GM12878 (cell line): ENCODE measurements at regions not wholly inside any gene's neighbourhood (a gene's known extent, or its start where the extent isn't known, plus 50 kb on each side); places are given as distances from the start of the nearest gene placed in this dataset.

ENCODE experiments used
- ATAC-seq: fragments of 200-7000 bp; cut with Tn5 transposase; 3 replicates; pipeline ENCODE4 v1.9.1; 2020; ENCODE audit warnings: mild to moderate bottlenecking, moderate library complexity
- BruUV-seq: library from RNA; stranded (reverse); fragments of 400-500 nt; replicated peaks from 2 replicates; lab custom pipeline; 2021; lab: Mats Ljungman, UMichigan
- CTCF ChIA-PET: fragments of 300-600 bp; sonication (Branson Sonifier 250); formaldehyde crosslinking; extraction: SDS; loops from one replicate; lab custom pipeline; 2021; ENCODE audit warnings: inconsistent platforms; lab: Yijun Ruan, JAX
- POLR2A ChIA-PET: fragments of 350-600 bp; formaldehyde crosslinking; extraction: SDS; loops from one replicate; lab custom pipeline; 2021; ENCODE audit warnings: inconsistent platforms; lab: Charles Lee
- RAD21 ChIA-PET: fragments of 300-600 bp; sonication (Branson Sonifier 250); formaldehyde crosslinking; loops from one replicate; lab custom pipeline; 2023; ENCODE audit warnings: antibody characterized with exemption; ENCODE audit not compliant: unreplicated experiment; lab: Charles Lee
- SMC1A ChIA-PET: fragments of 300-600 bp; sonication (Branson Sonifier 250); formaldehyde crosslinking; loops from one replicate; lab custom pipeline; 2023; ENCODE audit not compliant: unreplicated experiment, uncharacterized antibody; lab: Charles Lee
- DNase-seq: peaks from one replicate; pipeline ENCODE4 v3.0.0-alpha.2; 2011; ENCODE audit warnings: low read depth, low spot score
- FAIRE-seq: peaks from 3 replicates; lab custom pipeline; 2011; peaks lifted over from hg19 to GRCh38; lab: Jason Lieb, UNC
- H2AFZ ChIP-seq: 2 replicates; pipeline ENCODE4 v1.6.0; 2011; ENCODE audit warnings: low read depth, low read length, control low read depth; ENCODE audit not compliant: control insufficient read depth
- H3K27ac ChIP-seq: 2 replicates; pipeline ENCODE4 v1.5.1; 2011; ENCODE audit warnings: control low read depth; ENCODE audit not compliant: control insufficient read depth, insufficient read depth
- H3K27me3 ChIP-seq, 2 experiments: replicated peaks in 1 of 2; 2 replicates each; pipeline versions ENCODE4 v1.6.0 to v1.6.1; 2011; ENCODE audit warnings: low read length in 1 of 2; ENCODE audit not compliant: control insufficient read depth in 2 of 2, insufficient read depth in 2 of 2
- H3K36me3 ChIP-seq, 2 experiments: 2 replicates each; pipeline ENCODE4 v1.5.1; 2011; ENCODE audit warnings: low read length in 1 of 2; ENCODE audit not compliant: control insufficient read depth in 2 of 2, insufficient read depth in 2 of 2
- H3K4me1 ChIP-seq: 2 replicates; pipeline ENCODE4 v1.6.1; 2011; ENCODE audit warnings: mild to moderate bottlenecking, low read length, moderate library complexity, mixed read lengths; ENCODE audit not compliant: control insufficient read depth, insufficient read depth
- H3K4me2 ChIP-seq: 2 replicates; pipeline ENCODE4 v1.6.0; 2011; ENCODE audit warnings: control low read depth; ENCODE audit not compliant: control insufficient read depth, insufficient read depth
- H3K4me3 ChIP-seq: fragments of 200-600 bp; sonication (generic); 2 replicates; pipeline ENCODE4 v1.5.1; 2016
- H3K79me2 ChIP-seq: 2 replicates; pipeline ENCODE4 v1.6.0; 2011; ENCODE audit warnings: low read length; ENCODE audit not compliant: control insufficient read depth, insufficient read depth
- H3K9ac ChIP-seq: 2 replicates; pipeline ENCODE4 v1.8.0; 2011; ENCODE audit warnings: low read length, control low read depth, mixed read lengths; ENCODE audit not compliant: control insufficient read depth, insufficient read depth
- H3K9me3 ChIP-seq: replicated peaks from 3 replicates; pipeline ENCODE4 v1.5.1; 2011; ENCODE audit warnings: mild to moderate bottlenecking, low read length; ENCODE audit not compliant: control insufficient read depth, insufficient read depth
- H4K20me1 ChIP-seq: 2 replicates; pipeline ENCODE4 v1.6.0; 2011; ENCODE audit not compliant: control insufficient read depth, insufficient read depth
- EED ChIP-seq: sonication (generic); IDR thresholded peaks from 2 replicates; pipeline ENCODE4 v1.6.1; 2016; ENCODE audit warnings: antibody characterized with exemption, low read depth
- ETV6 ChIP-seq, 2 experiments: fragments of 450-650 bp in 1 of 2; IDR thresholded peaks in 1 of 2; conservative IDR thresholded peaks in 1 of 2; 2 replicates each; pipeline ENCODE4 v1.6.1; 2014; ENCODE audit warnings: antibody characterized with exemption in 1 of 2, borderline replicate concordance in 1 of 2, low read depth in 1 of 2, mild to moderate bottlenecking in 1 of 2, moderate library complexity in 1 of 2
- HDAC2 ChIP-seq: fragments of 200-600 bp; sonication (generic); IDR thresholded peaks from 2 replicates; pipeline ENCODE4 v1.6.1; 2017
- RUNX3 ChIP-seq: IDR thresholded peaks from 2 replicates; pipeline ENCODE4 v1.6.1; 2012; ENCODE audit warnings: low read length, inconsistent platforms
- ZNF217 ChIP-seq: fragments of 450-650 bp; IDR thresholded peaks from 2 replicates; pipeline ENCODE4 v1.6.1; 2017; ENCODE audit warnings: antibody characterized with exemption, mild to moderate bottlenecking
- ZNF274 ChIP-seq: IDR thresholded peaks from one replicate; pipeline ENCODE4 v1.8.0; 2011; ENCODE audit not compliant: insufficient read length, insufficient read depth
- WGBS: methylation state at CpG from one replicate; pipeline ENCODE4 v1.1.6; 2016; ENCODE audit warnings: low lambda C conversion rate; ENCODE audit not compliant: insufficient replicate concordance, insufficient coverage; ENCODE audit errors: missing lambda C conversion rate; 5-methylcytosine and 5-hydroxymethylcytosine counted together
- in situ Hi-C: fragments of 300-500 bp; cut with MboI; formaldehyde crosslinking; loops from 9 replicates; pipeline ENCODE4 v1.14.3; 2018; ENCODE audit warnings: mixed read lengths
- intact Hi-C: fragments of 100-400 bp; cut with micrococcal nuclease; formaldehyde crosslinking; loops from one replicate; pipeline ENCODE4 v1.14.2; 2022; ENCODE audit not compliant: unreplicated experiment
- TF ChIP-seq, protein P1 (sequence below): IDR thresholded peaks from 2 replicates; pipeline ENCODE4 v1.6.1; 2012; ENCODE audit warnings: low read depth, low read length, improper control_type of control experiment
- TF ChIP-seq, protein P2 (sequence below): IDR thresholded peaks from 2 replicates; pipeline ENCODE4 v1.6.1; 2012; ENCODE audit warnings: improper control_type of control experiment, low read depth, low read length; ENCODE audit not compliant: insufficient replicate concordance
- TF ChIP-seq, protein P3 (sequence below): fragments of 450-650 bp; formaldehyde crosslinking; IDR thresholded peaks from 2 replicates; pipeline ENCODE4 v1.4.0; 2022; ENCODE audit warnings: mild to moderate bottlenecking, moderate library complexity

DNA sequence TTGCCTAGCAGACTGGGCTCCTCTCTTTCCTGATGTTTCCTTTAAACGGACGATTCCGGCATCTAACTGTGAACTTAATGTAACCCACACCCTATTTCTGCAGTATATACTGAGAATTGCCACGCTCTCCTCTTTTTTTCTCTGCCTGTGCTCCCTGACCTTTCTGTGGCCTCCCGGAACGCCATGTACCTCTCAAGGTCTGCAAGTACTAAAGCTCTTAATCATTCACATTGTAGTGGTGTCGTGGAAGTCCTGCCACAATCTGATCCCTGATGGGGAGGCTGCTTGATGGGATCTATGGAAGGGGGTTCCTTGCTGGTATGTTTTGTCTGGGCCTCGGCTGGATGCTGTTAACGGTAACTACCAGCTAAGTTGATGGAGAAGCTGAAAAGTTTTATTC is 302.9 kb upstream of the EPHA5 start (continued):
- TF ChIP-seq, protein P1, sequence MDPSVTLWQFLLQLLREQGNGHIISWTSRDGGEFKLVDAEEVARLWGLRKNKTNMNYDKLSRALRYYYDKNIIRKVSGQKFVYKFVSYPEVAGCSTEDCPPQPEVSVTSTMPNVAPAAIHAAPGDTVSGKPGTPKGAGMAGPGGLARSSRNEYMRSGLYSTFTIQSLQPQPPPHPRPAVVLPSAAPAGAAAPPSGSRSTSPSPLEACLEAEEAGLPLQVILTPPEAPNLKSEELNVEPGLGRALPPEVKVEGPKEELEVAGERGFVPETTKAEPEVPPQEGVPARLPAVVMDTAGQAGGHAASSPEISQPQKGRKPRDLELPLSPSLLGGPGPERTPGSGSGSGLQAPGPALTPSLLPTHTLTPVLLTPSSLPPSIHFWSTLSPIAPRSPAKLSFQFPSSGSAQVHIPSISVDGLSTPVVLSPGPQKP: no peak
- TF ChIP-seq, protein P2, sequence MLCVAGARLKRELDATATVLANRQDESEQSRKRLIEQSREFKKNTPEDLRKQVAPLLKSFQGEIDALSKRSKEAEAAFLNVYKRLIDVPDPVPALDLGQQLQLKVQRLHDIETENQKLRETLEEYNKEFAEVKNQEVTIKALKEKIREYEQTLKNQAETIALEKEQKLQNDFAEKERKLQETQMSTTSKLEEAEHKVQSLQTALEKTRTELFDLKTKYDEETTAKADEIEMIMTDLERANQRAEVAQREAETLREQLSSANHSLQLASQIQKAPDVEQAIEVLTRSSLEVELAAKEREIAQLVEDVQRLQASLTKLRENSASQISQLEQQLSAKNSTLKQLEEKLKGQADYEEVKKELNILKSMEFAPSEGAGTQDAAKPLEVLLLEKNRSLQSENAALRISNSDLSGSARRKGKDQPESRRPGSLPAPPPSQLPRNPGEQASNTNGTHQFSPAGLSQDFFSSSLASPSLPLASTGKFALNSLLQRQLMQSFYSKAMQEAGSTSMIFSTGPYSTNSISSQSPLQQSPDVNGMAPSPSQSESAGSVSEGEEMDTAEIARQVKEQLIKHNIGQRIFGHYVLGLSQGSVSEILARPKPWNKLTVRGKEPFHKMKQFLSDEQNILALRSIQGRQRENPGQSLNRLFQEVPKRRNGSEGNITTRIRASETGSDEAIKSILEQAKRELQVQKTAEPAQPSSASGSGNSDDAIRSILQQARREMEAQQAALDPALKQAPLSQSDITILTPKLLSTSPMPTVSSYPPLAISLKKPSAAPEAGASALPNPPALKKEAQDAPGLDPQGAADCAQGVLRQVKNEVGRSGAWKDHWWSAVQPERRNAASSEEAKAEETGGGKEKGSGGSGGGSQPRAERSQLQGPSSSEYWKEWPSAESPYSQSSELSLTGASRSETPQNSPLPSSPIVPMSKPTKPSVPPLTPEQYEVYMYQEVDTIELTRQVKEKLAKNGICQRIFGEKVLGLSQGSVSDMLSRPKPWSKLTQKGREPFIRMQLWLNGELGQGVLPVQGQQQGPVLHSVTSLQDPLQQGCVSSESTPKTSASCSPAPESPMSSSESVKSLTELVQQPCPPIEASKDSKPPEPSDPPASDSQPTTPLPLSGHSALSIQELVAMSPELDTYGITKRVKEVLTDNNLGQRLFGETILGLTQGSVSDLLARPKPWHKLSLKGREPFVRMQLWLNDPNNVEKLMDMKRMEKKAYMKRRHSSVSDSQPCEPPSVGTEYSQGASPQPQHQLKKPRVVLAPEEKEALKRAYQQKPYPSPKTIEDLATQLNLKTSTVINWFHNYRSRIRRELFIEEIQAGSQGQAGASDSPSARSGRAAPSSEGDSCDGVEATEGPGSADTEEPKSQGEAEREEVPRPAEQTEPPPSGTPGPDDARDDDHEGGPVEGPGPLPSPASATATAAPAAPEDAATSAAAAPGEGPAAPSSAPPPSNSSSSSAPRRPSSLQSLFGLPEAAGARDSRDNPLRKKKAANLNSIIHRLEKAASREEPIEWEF: no peak
- no peak for TF ChIP-seq EED
- TF ChIP-seq RUNX3: no peak
- no peak for TF ChIP-seq ZNF274
- TF ChIP-seq ETV6 (conservative IDR thresholded peaks at IDR 0.05 in 1 of 2, IDR thresholded peaks at IDR 0.05 in 1 of 2; ENCODE audit: borderline replicate concordance in 1 of 2, low read depth in 1 of 2): no peak
- TF ChIP-seq HDAC2: no peak

DNA sequence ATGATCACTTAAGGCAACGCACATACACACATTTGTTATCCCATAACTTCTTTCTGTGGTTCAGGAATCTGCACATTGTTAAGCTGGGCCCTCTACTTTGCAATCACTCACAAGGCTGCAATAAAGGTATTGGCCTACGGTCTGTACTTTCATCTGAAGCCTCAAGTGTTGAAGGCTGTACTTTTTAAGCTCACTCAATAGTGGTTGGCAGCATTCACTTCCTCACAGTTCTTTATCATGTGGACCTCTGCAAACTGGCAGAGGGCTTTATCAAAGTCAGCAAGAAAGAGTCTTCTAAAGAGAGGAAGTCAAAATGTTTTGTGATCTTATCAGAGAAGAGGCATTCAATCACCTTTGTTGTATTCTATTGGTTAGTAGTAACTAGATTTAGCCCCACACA is 301.4 kb upstream of the EPHA5 start:
- H3K9ac ChIP-seq: no peak overlapping the region
- H3K27ac ChIP-seq: no peak overlapping the region
- H3K27me3 ChIP-seq: no peaks in the 10 kb centered on the region
- in situ Hi-C loops: no loop called here
- H3K4me3 ChIP-seq: no peak overlapping the region
- H3K9me3 ChIP-seq: no peaks in the 10 kb centered on the region
- ChIA-PET SMC1A (no interaction called here), CTCF (no interaction called here)
- WGBS: 17% methylated on average over 2 of the region's 2 CpGs
- no peaks in the 10 kb centered on the region for H3K4me1 ChIP-seq
- TF ChIP-seq ZNF217: no peak
- TF ChIP-seq, protein P3, sequence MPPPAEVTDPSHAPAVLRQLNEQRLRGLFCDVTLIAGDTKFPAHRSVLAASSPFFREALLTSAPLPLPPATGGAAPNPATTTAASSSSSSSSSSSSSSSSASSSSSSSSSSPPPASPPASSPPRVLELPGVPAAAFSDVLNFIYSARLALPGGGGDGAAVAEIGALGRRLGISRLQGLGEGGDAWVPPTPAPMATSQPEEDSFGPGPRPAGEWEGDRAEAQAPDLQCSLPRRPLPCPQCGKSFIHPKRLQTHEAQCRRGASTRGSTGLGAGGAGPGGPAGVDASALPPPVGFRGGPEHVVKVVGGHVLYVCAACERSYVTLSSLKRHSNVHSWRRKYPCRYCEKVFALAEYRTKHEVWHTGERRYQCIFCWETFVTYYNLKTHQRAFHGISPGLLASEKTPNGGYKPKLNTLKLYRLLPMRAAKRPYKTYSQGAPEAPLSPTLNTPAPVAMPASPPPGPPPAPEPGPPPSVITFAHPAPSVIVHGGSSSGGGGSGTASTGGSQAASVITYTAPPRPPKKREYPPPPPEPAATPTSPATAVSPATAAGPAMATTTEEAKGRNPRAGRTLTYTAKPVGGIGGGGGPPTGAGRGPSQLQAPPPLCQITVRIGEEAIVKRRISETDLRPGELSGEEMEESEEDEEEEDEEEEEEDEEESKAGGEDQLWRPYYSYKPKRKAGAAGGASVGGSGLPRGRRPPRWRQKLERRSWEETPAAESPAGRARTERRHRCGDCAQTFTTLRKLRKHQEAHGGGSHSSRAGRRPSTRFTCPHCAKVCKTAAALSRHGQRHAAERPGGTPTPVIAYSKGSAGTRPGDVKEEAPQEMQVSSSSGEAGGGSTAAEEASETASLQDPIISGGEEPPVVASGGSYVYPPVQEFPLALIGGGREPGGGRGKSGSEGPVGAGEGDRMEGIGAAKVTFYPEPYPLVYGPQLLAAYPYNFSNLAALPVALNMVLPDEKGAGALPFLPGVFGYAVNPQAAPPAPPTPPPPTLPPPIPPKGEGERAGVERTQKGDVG (CRISPR knock-in tag): no peak
- TF ChIP-seq, all 136 proteins: peak for 0
- BruUV-seq: no TSS peak
- Histone ChIP-seq H2AFZ (no peak overlapping the region), H3K4me2 (no peak overlapping the region), H3K36me3 (no peaks in the 10 kb centered on the region), H3K79me2 (no peaks in the 10 kb centered on the region), H4K20me1 (no peaks in the 10 kb centered on the region)
- ChIA-PET POLR2A (no interaction called here), RAD21 (no interaction called here)
- FAIRE-seq (no peak), DNase-seq (no peak), ATAC-seq (no peak)
- intact Hi-C loops: no loop called here
